Adrenal gland (tissue), 5 donors: ENCODE measurements at regions not wholly inside any gene's neighbourhood (a gene's known extent, or its start where the extent isn't known, plus 50 kb on each side); places are given as distances from the start of the nearest gene placed in this dataset.

Experiments
- POLR2A ChIP-seq, 2 donors: fragments of 450-650 bp; IDR thresholded peaks; one replicate each; pipeline ENCODE4 v1.6.1; 2017; ENCODE audit warnings: antibody characterized with exemption in 2 of 2, mild to moderate bottlenecking in 2 of 2, moderate library complexity in 1 of 2
- TF ChIP-seq, protein P1 (sequence below), 6 experiments: fragments of 450-650 bp in 4 of 6; fragments of 200-600 bp in 2 of 6; sonication (generic) in 1 of 6; IDR thresholded peaks; 1 replicate in 5 of 6; 2 replicates in 1 of 6; pipeline versions ENCODE4 v1.5.1 to v1.8.0; 2016 to 2021; ENCODE audit warnings: antibody characterized with exemption in 6 of 6, mild to moderate bottlenecking in 2 of 6, moderate library complexity in 1 of 6
- donor health status: DM: no; HTN: no; CAD: no.

DNA sequence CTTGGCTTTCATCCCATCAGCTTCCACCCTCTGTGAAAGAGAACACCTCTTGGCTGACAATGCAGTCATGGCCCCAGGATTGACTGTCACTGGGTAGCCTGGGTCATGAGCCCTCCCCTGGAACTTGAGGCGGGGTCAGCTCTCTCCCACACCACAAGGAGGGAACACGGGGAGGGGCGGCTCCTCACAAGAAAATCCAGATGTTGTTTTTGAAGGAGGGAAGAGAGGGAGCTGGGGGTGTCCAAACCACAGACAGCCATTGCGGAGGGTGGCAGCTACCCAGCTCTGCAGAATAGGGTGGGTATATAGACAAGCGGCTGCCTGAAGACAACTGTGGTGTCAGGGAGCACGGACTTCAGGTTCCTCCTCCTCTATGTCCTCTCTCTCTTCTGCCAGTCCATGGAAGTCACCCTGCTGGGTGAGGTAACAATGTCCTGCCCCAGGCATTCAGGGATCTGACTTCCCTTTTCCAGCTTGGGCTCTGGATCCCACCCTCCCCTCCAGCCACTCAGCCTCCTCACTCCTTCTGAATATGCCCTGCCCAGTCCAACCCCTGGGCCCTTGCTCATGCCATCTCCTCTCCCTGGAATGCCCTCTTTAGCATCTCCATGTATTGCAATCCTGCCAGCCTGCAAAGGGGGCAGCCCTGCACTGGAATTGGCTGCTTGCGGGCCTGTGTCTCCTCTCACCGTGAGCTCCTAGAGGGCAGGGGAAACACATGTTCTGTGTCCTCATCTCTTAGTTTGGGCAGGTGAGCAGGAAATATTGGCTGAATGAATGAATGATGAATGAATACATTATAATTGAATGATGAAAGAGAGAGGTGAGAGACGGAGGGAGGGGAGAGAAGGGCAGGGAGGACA lies 60.9 kb upstream of the RUNX3 start:
- TF ChIP-seq, protein P1, sequence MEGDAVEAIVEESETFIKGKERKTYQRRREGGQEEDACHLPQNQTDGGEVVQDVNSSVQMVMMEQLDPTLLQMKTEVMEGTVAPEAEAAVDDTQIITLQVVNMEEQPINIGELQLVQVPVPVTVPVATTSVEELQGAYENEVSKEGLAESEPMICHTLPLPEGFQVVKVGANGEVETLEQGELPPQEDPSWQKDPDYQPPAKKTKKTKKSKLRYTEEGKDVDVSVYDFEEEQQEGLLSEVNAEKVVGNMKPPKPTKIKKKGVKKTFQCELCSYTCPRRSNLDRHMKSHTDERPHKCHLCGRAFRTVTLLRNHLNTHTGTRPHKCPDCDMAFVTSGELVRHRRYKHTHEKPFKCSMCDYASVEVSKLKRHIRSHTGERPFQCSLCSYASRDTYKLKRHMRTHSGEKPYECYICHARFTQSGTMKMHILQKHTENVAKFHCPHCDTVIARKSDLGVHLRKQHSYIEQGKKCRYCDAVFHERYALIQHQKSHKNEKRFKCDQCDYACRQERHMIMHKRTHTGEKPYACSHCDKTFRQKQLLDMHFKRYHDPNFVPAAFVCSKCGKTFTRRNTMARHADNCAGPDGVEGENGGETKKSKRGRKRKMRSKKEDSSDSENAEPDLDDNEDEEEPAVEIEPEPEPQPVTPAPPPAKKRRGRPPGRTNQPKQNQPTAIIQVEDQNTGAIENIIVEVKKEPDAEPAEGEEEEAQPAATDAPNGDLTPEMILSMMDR (IDR thresholded peaks at IDR 0.05), result no peak
- no peak for TF ChIP-seq POLR2A (IDR thresholded peaks at IDR 0.05)
